ENCODE measurements at regions not wholly inside any gene's neighbourhood (a gene's known extent, or its start where the extent isn't known, plus 50 kb on each side); places are given as distances from the start of the nearest gene placed in this dataset.
"Not testable (repeated sequence)": the region's sequence is repeated elsewhere in the genome, so short reads cannot be mapped to it uniquely, and the experiment has no call there.

GRCh38 chr19:28341810-28342350 lies 871.1 kb downstream of the UQCRFS1 start:
- no peak for DNase-seq (ENCODE audit: low read depth in 1 of 2, low spot score in 1 of 2)

GRCh38 chr19:28334419-28334818 lies 878.5 kb downstream of the UQCRFS1 start:
- no peak for DNase-seq (ENCODE audit: low read depth in 1 of 2, low spot score in 1 of 2)

GRCh38 chr19:28333909-28334308 lies 879.0 kb downstream of the UQCRFS1 start:
- DNase-seq (ENCODE audit: low read depth in 1 of 2, low spot score in 1 of 2), result no peak

GRCh38 chr19:28332886-28333285 lies 880.1 kb downstream of the UQCRFS1 start:
- no peak for DNase-seq (ENCODE audit: low read depth in 1 of 2, low spot score in 1 of 2)

GRCh38 chr19:28332351-28332750 lies 880.6 kb downstream of the UQCRFS1 start:
- DNase-seq (ENCODE audit: low read depth in 1 of 2, low spot score in 1 of 2), result no peak

GRCh38 chr19:28331596-28331995 lies 881.4 kb downstream of the UQCRFS1 start:
- DNase-seq (ENCODE audit: low read depth in 1 of 2, low spot score in 1 of 2), result no peak

- no peak for DNase-seq (ENCODE audit: low read depth in 1 of 2, low spot score in 1 of 2)
These were observed 882.1 kb downstream of the UQCRFS1 start for GRCh38 chr19:28330831-28331230.

GRCh38 chr19:28329429-28329828 lies 883.5 kb downstream of the UQCRFS1 start:
- DNase-seq (ENCODE audit: low read depth in 1 of 2, low spot score in 1 of 2), result no peak

- DNase-seq (ENCODE audit: low read depth in 1 of 2, low spot score in 1 of 2), result no peak
These were observed 885.0 kb downstream of the UQCRFS1 start for GRCh38 chr19:28327905-28328304.

GRCh38 chr19:28326746-28327145 lies 886.2 kb downstream of the UQCRFS1 start:
- no peak for DNase-seq (ENCODE audit: low read depth in 1 of 2, low spot score in 1 of 2)

GRCh38 chr19:28324275-28325060 lies 888.5 kb downstream of the UQCRFS1 start:
- DNase-seq (ENCODE audit: low read depth in 1 of 2, low spot score in 1 of 2), result no peak

GRCh38 chr19:28322945-28323344 lies 890.0 kb downstream of the UQCRFS1 start:
- DNase-seq (ENCODE audit: low read depth in 1 of 2, low spot score in 1 of 2), result no peak

GRCh38 chr19:28322491-28322890 lies 890.5 kb downstream of the UQCRFS1 start:
- DNase-seq (ENCODE audit: low read depth in 1 of 2, low spot score in 1 of 2), result no peak

- no peak for DNase-seq (ENCODE audit: low read depth in 1 of 2, low spot score in 1 of 2)
These were observed 893.0 kb downstream of the UQCRFS1 start for GRCh38 chr19:28319918-28320317.

- no peak for DNase-seq (ENCODE audit: low read depth in 1 of 2, low spot score in 1 of 2)
These were observed 893.7 kb downstream of the UQCRFS1 start for GRCh38 chr19:28319227-28319626.

GRCh38 chr19:28318469-28319179 lies 894.3 kb downstream of the UQCRFS1 start:
- DNase-seq (ENCODE audit: low read depth in 1 of 2, low spot score in 1 of 2), result no peak

- DNase-seq (ENCODE audit: low read depth in 1 of 2, low spot score in 1 of 2), result no peak
These were observed 896.5 kb downstream of the UQCRFS1 start for GRCh38 chr19:28316464-28316863.

- no peak for DNase-seq (ENCODE audit: low read depth in 1 of 2, low spot score in 1 of 2)
These were observed 898.2 kb downstream of the UQCRFS1 start for GRCh38 chr19:28314756-28315155.

- DNase-seq (ENCODE audit: low read depth in 1 of 2, low spot score in 1 of 2), result no peak
These were observed 898.7 kb downstream of the UQCRFS1 start for GRCh38 chr19:28314287-28314686.

GRCh38 chr19:28313633-28314032 lies 899.3 kb downstream of the UQCRFS1 start:
- no peak for DNase-seq (ENCODE audit: low read depth in 1 of 2, low spot score in 1 of 2)

GRCh38 chr19:28312269-28312668 lies 900.7 kb downstream of the UQCRFS1 start:
- no peak for DNase-seq (ENCODE audit: low read depth in 1 of 2, low spot score in 1 of 2)

- DNase-seq (ENCODE audit: low read depth in 1 of 2, low spot score in 1 of 2), result not testable (repeated sequence)
These were observed 902.1 kb downstream of the UQCRFS1 start for GRCh38 chr19:28310829-28311228.
